Fibroblast of villous mesenchyme (primary cell): ENCODE measurements at regions not wholly inside any gene's neighbourhood (a gene's known extent, or its start where the extent isn't known, plus 50 kb on each side); places are given as distances from the start of the nearest gene placed in this dataset.

Source experiments
- DNase-seq: peaks from one replicate; pipeline ENCODE4 v3.0.0-alpha.2; 2010; ENCODE audit warnings: low read depth
- H3K4me3 ChIP-seq: 2 replicates; pipeline ENCODE4 v1.5.1; 2011; ENCODE audit warnings: low read depth, mild to moderate bottlenecking, low read length
- TF ChIP-seq, protein P1 (sequence below): IDR thresholded peaks from 2 replicates; pipeline ENCODE4 v1.5.1; 2012; ENCODE audit warnings: low read depth, mild to moderate bottlenecking, low read length; ENCODE audit not compliant: insufficient read depth

DNA sequence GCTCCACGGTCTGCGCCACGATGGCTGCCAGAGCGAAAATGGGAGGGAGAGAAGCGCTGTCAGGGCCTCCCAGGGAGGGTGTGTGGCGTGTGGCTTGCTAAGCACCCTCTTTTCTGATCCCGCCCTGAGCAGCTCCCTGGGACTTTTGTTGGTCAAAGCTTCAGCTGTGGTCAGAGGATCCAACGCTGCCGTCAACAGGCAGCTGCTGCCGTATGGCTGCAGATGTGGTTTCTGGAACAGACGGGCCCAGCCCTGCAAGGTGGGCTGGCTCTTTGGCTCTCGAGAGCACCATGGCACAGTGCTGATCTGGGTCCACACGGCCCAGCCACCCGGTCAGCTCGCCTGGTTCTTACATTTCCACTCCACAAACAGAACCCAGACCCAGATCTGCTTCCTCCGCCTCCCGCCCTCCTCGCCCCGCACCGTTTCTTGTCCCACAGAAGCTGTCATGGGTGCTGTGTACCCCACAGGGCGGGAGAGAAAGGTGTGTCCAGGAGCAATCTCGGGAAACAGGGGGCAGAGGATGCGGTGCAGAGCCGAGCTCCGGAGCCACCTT lies 86.0 kb upstream of the BHLHE23 start:
- no peak for DNase-seq
- H3K4me3 ChIP-seq: no peak overlapping the region
- TF ChIP-seq, protein P1, sequence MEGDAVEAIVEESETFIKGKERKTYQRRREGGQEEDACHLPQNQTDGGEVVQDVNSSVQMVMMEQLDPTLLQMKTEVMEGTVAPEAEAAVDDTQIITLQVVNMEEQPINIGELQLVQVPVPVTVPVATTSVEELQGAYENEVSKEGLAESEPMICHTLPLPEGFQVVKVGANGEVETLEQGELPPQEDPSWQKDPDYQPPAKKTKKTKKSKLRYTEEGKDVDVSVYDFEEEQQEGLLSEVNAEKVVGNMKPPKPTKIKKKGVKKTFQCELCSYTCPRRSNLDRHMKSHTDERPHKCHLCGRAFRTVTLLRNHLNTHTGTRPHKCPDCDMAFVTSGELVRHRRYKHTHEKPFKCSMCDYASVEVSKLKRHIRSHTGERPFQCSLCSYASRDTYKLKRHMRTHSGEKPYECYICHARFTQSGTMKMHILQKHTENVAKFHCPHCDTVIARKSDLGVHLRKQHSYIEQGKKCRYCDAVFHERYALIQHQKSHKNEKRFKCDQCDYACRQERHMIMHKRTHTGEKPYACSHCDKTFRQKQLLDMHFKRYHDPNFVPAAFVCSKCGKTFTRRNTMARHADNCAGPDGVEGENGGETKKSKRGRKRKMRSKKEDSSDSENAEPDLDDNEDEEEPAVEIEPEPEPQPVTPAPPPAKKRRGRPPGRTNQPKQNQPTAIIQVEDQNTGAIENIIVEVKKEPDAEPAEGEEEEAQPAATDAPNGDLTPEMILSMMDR: no peak

DNA sequence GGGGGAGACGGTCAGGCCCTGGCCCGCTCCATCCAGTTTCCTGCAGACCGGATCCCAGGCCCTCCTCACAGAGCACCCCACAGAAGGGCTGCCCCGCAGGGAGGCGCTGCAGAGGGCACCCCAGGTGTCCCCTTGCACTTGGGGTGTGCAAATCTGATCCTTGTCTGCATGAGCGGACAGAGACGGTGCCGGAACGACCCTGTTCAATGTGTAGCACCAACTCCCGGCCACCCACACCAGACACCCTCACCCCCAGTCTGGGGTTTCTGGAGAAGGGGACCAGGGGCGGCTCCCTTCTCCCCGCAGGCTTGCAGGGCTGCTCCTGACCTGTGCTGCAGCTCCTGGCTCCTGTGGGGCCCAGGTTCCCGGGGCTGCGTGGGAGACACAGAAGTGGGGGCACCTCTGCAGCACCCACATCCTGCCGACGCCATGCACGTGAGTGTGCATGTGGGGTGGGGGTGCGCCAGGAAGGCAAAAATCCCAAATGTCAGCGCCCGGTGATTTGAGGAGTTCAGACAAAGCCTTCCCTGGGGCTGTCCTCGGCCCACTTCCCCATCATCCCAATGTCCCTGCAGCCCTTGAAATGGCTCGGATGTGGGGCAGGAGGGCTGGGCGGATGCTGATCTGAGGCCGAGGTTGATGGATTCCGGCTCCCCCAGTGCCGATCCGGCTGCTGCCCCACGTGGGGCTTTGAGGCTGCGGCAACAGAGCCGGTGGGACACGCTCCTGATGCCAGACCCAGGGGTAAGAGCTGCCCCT lies 85.3 kb upstream of the BHLHE23 start:
- no peak overlapping the region for H3K4me3 ChIP-seq
- no peak for DNase-seq
- TF ChIP-seq, protein P1: no peak

DNA sequence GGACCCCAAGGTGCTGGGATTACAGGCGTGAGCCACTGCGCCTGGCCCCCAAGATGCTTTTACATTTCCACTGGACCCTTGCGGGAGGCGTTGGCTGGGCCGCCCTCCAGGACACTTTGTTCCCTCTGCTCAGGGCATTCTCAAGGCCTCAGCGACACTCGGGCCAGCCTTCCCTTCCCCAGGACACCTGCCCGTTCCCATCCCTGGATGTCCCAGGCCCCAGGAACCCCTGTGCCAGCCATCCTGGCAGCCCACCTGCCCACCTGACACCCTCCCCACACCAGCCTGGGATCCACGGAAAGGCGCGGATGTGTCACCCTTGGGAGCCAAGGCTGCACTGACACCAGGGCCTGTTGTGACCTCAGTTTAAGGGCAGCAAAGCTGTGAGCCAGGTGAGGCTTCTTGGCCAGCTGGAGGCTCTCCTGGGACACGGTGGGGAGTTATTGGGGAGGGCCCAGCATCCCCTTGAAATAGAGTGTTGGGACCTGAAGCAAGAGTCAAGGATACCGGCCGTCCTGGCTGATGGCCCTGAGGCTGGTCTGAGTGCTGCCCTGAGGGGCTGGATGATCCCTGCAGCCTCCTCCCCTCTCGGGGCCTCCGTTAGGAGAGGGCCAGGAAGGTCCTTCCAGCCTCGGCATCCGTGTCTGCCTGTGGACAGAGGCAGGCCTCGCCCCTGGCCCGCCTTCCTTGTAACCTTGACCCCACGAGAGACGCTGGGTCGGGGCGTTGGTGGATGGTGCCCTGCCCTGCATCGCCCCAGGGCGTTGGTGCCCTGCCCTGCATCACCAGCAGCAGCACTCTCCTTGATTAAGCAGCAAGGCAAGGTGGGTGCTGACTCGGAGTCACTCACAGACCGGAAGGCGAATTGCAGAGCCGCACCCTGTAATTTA lies 84.2 kb upstream of the BHLHE23 start:
- no peak for DNase-seq
- H3K4me3 ChIP-seq: no peak overlapping the region
- TF ChIP-seq, protein P1: no peak

DNA sequence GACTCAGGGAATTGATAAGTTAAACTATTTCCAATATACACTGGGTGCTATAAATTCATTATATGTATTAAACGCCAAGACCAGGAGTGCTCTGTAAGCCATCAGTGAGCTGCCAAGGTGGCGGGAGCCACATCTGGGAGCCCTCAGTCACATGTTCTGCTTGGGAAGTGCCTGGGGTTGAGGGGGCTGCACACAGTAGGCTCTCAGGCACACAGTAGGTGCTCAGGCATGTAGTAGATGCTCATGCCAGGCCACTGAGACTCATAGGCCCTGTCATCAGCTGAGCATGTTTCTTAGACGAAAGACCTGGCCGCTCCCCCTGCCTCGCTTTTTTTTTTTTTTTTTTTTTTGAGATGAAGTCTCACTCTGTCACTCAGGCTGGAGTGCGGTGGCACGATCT lies 83.3 kb upstream of the BHLHE23 start:
- TF ChIP-seq, protein P1: no peak
- H3K4me3 ChIP-seq: no peak overlapping the region
- no peak for DNase-seq

DNA sequence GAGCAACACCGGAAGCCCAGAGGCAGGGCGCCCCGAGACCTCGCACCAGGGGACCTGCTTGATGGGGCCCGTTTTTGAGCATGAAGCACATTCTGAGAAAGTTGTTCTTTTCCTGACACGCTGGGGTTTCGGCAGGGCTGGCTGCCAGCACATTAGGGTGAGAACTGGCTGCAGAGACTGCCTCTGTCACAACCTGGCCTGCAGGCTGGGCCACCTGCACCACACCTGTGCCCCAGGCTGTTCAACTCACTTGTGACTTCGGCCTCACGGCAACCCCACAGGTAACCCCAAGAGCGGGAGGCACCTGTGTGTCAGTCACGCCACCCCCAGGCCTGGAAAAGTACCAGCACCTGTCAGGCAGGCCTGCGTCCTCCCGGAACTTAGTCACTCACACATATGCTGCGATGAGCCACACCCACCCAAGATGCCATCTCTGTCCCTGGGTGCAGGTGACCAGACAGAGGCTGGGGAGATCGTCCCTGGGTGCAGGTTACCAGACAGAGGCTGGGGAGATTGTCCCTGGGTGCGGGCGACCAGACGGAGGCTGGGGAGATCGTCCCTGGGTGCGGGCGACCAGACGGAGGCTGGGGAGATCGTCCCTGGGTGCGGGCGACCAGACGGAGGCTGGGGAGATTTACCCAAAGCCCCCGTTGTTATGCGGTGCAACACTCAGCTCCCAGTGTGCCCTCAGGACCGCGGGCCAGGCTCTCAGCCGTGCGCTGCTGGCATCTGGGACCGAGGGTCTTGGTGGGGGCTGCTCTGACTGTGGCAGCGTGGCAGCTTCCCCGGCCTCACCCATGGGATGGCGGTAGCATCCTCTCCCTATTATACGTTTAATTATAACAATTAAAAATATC lies 82.5 kb upstream of the BHLHE23 start:
- TF ChIP-seq, protein P1: no peak
- no peak overlapping the region for H3K4me3 ChIP-seq
- DNase-seq: no peak
